H1 (cell line): ENCODE measurements at regions not wholly inside any gene's neighbourhood (a gene's known extent, or its start where the extent isn't known, plus 50 kb on each side); places are given as distances from the start of the nearest gene placed in this dataset.

ENCODE experiments used
- CTCF ChIA-PET: fragments of 300-600 bp; sonication (Branson Sonifier 250); formaldehyde crosslinking; loops from one replicate; lab custom pipeline; 2021; ENCODE audit not compliant: partially characterized antibody; lab: Charles Lee
- POLR2A ChIA-PET: fragments of 300-600 bp; sonication (Branson Sonifier 250); formaldehyde crosslinking; loops from one replicate; lab custom pipeline; 2021; ENCODE audit warnings: inconsistent platforms; ENCODE audit not compliant: partially characterized antibody; lab: Charles Lee
- DNase-seq, 2 experiments: peaks; one replicate each; pipeline versions ENCODE4 v3.0.0 to v3.0.0-alpha.2; 2010 to 2022; ENCODE audit warnings: low spot score in 2 of 2, low read depth in 1 of 2, mixed read lengths in 1 of 2
- FAIRE-seq: peaks from 2 replicates; lab custom pipeline; 2011; peaks lifted over from hg19 to GRCh38; lab: Jason Lieb, UNC
- H2AFZ ChIP-seq: 2 replicates; pipeline ENCODE4 v1.8.1; 2012; ENCODE audit warnings: low read length, inconsistent platforms
- H2AK5ac ChIP-seq: 2 replicates; pipeline ENCODE4 v1.6.1; 2013; ENCODE audit warnings: low read depth, low read length
- H2BK120ac ChIP-seq: replicated peaks from 2 replicates; pipeline ENCODE3; 2013; ENCODE audit warnings: low read depth, low read length, inconsistent platforms
- H2BK12ac ChIP-seq: 2 replicates; pipeline ENCODE4 v1.6.1; 2013; ENCODE audit warnings: low read depth, low read length
- H2BK15ac ChIP-seq: 2 replicates; pipeline ENCODE4 v1.6.1; 2013; ENCODE audit warnings: low read length
- H2BK20ac ChIP-seq: 2 replicates; pipeline ENCODE4 v1.6.1; 2013; ENCODE audit warnings: low read length
- H2BK5ac ChIP-seq: 2 replicates; pipeline ENCODE4 v1.6.1; 2013; ENCODE audit warnings: low read depth, low read length
- H3K14ac ChIP-seq: 2 replicates; pipeline ENCODE4 v1.6.1; 2013; ENCODE audit warnings: inconsistent platforms; ENCODE audit not compliant: insufficient read length
- H3K18ac ChIP-seq: 2 replicates; pipeline ENCODE4 v1.6.1; 2013; ENCODE audit warnings: low read length; ENCODE audit errors: extremely low read depth
- H3K23ac ChIP-seq: 2 replicates; pipeline ENCODE4 v1.6.1; 2013; ENCODE audit warnings: inconsistent platforms; ENCODE audit not compliant: insufficient read length
- H3K23me2 ChIP-seq: 2 replicates; pipeline ENCODE4 v1.6.1; 2013; ENCODE audit warnings: low read depth, low read length
- H3K27ac ChIP-seq: 2 replicates; pipeline ENCODE4 v1.6.1; 2011; ENCODE audit warnings: low read depth, low read length, inconsistent platforms
- H3K27me3 ChIP-seq, 4 experiments: replicated peaks in 1 of 4; 1 replicate in 1 of 4; 2 replicates in 3 of 4; pipeline versions ENCODE4 v1.6.1 to v1.8.1; 2011 to 2013; ENCODE audit warnings: low read length in 3 of 4, mild to moderate bottlenecking in 3 of 4, inconsistent platforms in 2 of 4, mixed read lengths in 2 of 4, moderate library complexity in 1 of 4; ENCODE audit not compliant: control insufficient read depth in 3 of 4, insufficient read depth in 3 of 4; ENCODE audit errors: extremely low read depth in 1 of 4
- H3K36me3 ChIP-seq, 4 experiments: 2 replicates each; pipeline versions ENCODE4 v1.6.1 to v1.8.1; 2011 to 2013; ENCODE audit warnings: mild to moderate bottlenecking in 4 of 4, low read length in 3 of 4, moderate library complexity in 2 of 4, control low read depth in 1 of 4, inconsistent platforms in 1 of 4; ENCODE audit not compliant: insufficient read depth in 4 of 4, control insufficient read depth in 2 of 4
- H3K4ac ChIP-seq: replicated peaks from 2 replicates; pipeline ENCODE3; 2013; ENCODE audit warnings: low read length, low read depth, mixed read lengths, inconsistent platforms; ENCODE audit not compliant: insufficient read length
- H3K4me1 ChIP-seq, 4 experiments: replicated peaks in 1 of 4; 1 replicate in 1 of 4; 2 replicates in 3 of 4; pipeline versions ENCODE4 v1.6.1 to v1.8.1; 2011 to 2013; ENCODE audit warnings: low read length in 3 of 4, inconsistent platforms in 2 of 4, mixed read lengths in 1 of 4; ENCODE audit not compliant: insufficient read depth in 4 of 4, control insufficient read depth in 3 of 4
- H3K4me2 ChIP-seq, 2 experiments: 2 replicates each; pipeline versions ENCODE4 v1.6.1 to v1.8.1; 2011 to 2013; ENCODE audit warnings: low read depth in 2 of 2, low read length in 2 of 2, control low read depth in 1 of 2, inconsistent platforms in 1 of 2, mild to moderate bottlenecking in 1 of 2; ENCODE audit not compliant: insufficient read depth in 1 of 2
- H3K4me3 ChIP-seq, 4 experiments: fragments of 200-600, 300-600 bp in 1 of 4; sonication (generic), shearing (Covaris generic), sonication (Bioruptor Twin) in 1 of 4; 2 replicates each; pipeline versions ENCODE4 v1.5.1 to v1.8.1; 2011 to 2016; ENCODE audit warnings: low read length in 4 of 4, low read depth in 3 of 4, control low read depth in 2 of 4, inconsistent platforms in 2 of 4, mild to moderate bottlenecking in 2 of 4, mixed read lengths in 1 of 4, moderate library complexity in 1 of 4; ENCODE audit not compliant: insufficient read depth in 2 of 4; ENCODE audit errors: extremely low read depth in 1 of 4
- H3K56ac ChIP-seq: replicated peaks from 2 replicates; pipeline ENCODE3; 2013; ENCODE audit warnings: low read depth, mild to moderate bottlenecking, mixed read lengths, low read length, inconsistent platforms; ENCODE audit not compliant: insufficient read length
- H3K79me1 ChIP-seq: 2 replicates; pipeline ENCODE4 v1.6.1; 2013; ENCODE audit warnings: low read depth, low read length, control low read depth
- H3K79me2 ChIP-seq, 2 experiments: 2 replicates each; pipeline versions ENCODE4 v1.6.1 to v1.8.1; 2012 to 2013; ENCODE audit warnings: low read length in 2 of 2, mild to moderate bottlenecking in 2 of 2, inconsistent platforms in 1 of 2; ENCODE audit not compliant: insufficient read depth in 2 of 2, control insufficient read depth in 1 of 2
- H3K9ac ChIP-seq, 4 experiments: replicated peaks in 1 of 4; 1 replicate in 1 of 4; 2 replicates in 3 of 4; pipeline versions ENCODE4 v1.6.1 to v1.8.1; 2011 to 2013; ENCODE audit warnings: low read depth in 3 of 4, low read length in 3 of 4, control low read depth in 2 of 4, mild to moderate bottlenecking in 2 of 4, moderate library complexity in 2 of 4, inconsistent platforms in 1 of 4; ENCODE audit errors: extremely low read depth in 1 of 4
- H3K9me3 ChIP-seq, 2 experiments: 2 replicates each; pipeline versions ENCODE4 v1.6.1 to v1.8.1; 2012 to 2013; ENCODE audit warnings: mild to moderate bottlenecking in 2 of 2, moderate library complexity in 2 of 2, control low read depth in 1 of 2, inconsistent platforms in 1 of 2, low read depth in 1 of 2, low read length in 1 of 2, mixed read lengths in 1 of 2; ENCODE audit not compliant: insufficient read depth in 2 of 2
- H4K20me1 ChIP-seq, 2 experiments: replicated peaks in 1 of 2; 2 replicates each; pipeline versions ENCODE3 to v1.8.1; 2011 to 2013; ENCODE audit warnings: inconsistent platforms in 2 of 2, low read length in 2 of 2, mild to moderate bottlenecking in 1 of 2; ENCODE audit not compliant: insufficient read depth in 2 of 2, control insufficient read depth in 1 of 2
- H4K5ac ChIP-seq: 2 replicates; pipeline ENCODE4 v1.6.1; 2013; ENCODE audit warnings: low read length, low read depth, mixed read lengths, inconsistent platforms; ENCODE audit not compliant: insufficient read length
- H4K8ac ChIP-seq: 2 replicates; pipeline ENCODE4 v1.8.0; 2013; ENCODE audit warnings: mild to moderate bottlenecking, moderate library complexity, low read length, inconsistent platforms; ENCODE audit not compliant: insufficient read depth; ENCODE audit errors: extremely low read depth
- H4K91ac ChIP-seq: replicated peaks from 2 replicates; pipeline ENCODE3; 2013; ENCODE audit warnings: low read length, mixed read lengths, inconsistent platforms; ENCODE audit not compliant: insufficient read length
- CBX5 ChIP-seq: fragments of 300-800, 300-1000 bp; sonication (generic); IDR thresholded peaks from 2 replicates; pipeline ENCODE4 v1.7.1; 2016; ENCODE audit warnings: antibody characterized with exemption, low read length, low read depth
- WGBS, 2 experiments: shearing (Covaris generic) in 1 of 2; methylation state at CpG; one replicate each; pipeline versions ENCODE4 v1.1.6 to v1.1.7; 2013 to 2015; ENCODE audit warnings: low lambda C conversion rate in 2 of 2, mixed read lengths in 2 of 2, inconsistent platforms in 1 of 2, low coverage in 1 of 2, missing lambda C conversion rate in 1 of 2; ENCODE audit not compliant: insufficient replicate concordance in 2 of 2, insufficient coverage in 1 of 2, insufficient read length in 1 of 2; ENCODE audit errors: extremely low coverage in 1 of 2, missing lambda C conversion rate in 1 of 2; 5-methylcytosine and 5-hydroxymethylcytosine counted together

GRCh38 chr7:153404781-153405279, 645.3 kb downstream of the ACTR3B start:
- Histone ChIP-seq H3K79me1 (no peaks in the 10 kb centered on the region), H3K18ac (no peak overlapping the region), H3K23me2 (peaks cover 1% of the 10 kb centered on the region; the same call in 1 of the 2 replicates), H4K8ac (no peak overlapping the region), H3K9me3 (peaks cover 6 to 10% of the 10 kb centered on the region in 2 experiments; a peak in 2 of 4 replicates), H2AK5ac (no peak overlapping the region), H2BK120ac (no peak overlapping the region), H4K5ac (no peak overlapping the region), H3K56ac (no peak overlapping the region), H3K27ac (no peak overlapping the region), H3K4me1 (peaks cover 0 to 2% (median 0%) of the 10 kb centered on the region in 4 experiments; a peak in 1 of 7 replicates), H2BK15ac (no peak overlapping the region), H2BK5ac (no peak overlapping the region), H3K14ac (no peak overlapping the region), H3K4ac (no peak overlapping the region), H2AFZ (no peak overlapping the region), H3K36me3 (no peaks in the 10 kb centered on the region), H4K20me1 (no peaks in the 10 kb centered on the region), H3K79me2 (no peaks in the 10 kb centered on the region), H2BK20ac (no peak overlapping the region), H3K27me3 (no peaks in the 10 kb centered on the region), H4K91ac (no peak overlapping the region), H3K4me2 (no peak overlapping the region), H3K9ac (no peak overlapping the region), H3K23ac (no peak overlapping the region), H2BK12ac (no peak overlapping the region), H3K4me3 (no peak overlapping the region)
- CTCF ChIA-PET, result interaction anchor here (0.7 kb wide), 1 partner anchor 24 kb away, joined by 3 read pairs; no protein-coding TSS in a partner anchor
- FAIRE-seq, result no peak
- WGBS, 2 experiments, result 90% methylated on average over 9 of the region's 9 CpGs; no CpG with 5 or more reads in 1 of the 2 experiments
- POLR2A ChIA-PET, result no interaction called here
- DNase-seq, result no peak
- TF ChIP-seq CBX5, result no peak
